ENCODE measurements at regions not wholly inside any gene's neighbourhood (a gene's known extent, or its start where the extent isn't known, plus 50 kb on each side); places are given as distances from the start of the nearest gene placed in this dataset.

GRCh38 chrX:119996600-119997524, 53.3 kb upstream of the NKAP start:
- Histone ChIP-seq H3K27me3 (no peaks in the 10 kb centered on the region), H3K4me3 (no peak overlapping the region), H3K36me3 (no peaks in the 10 kb centered on the region), H3K4me1 (peaks cover 13% of the 10 kb centered on the region), H3K9me3 (no peaks in the 10 kb centered on the region), H3K27ac (no peak overlapping the region)
- intact Hi-C loops (cut with DNase I), result no loop called here
- TF ChIP-seq CTCF (IDR thresholded peaks at IDR 0.05), result no peak
- TF ChIP-seq POLR2A (IDR thresholded peaks at IDR 0.05), result no peak
- no peak for TF ChIP-seq POLR2AphosphoS5 (IDR thresholded peaks at IDR 0.05; ENCODE audit: insufficient read depth in 1 of 2, low read depth in 1 of 2)
- DNase-seq (ENCODE audit: extremely low spot score in 2 of 2), result no peak

- intact Hi-C loops (cut with DNase I), result no loop called here
- H3K4me3 ChIP-seq, result no peak overlapping the region
Observed at GRCh38 chrX:119996069-119996468, 52.5 kb upstream of the NKAP start.

More at GRCh38 chrX:119996069-119996468, 52.5 kb upstream of the NKAP start:
- Histone ChIP-seq H3K36me3 (no peaks in the 10 kb centered on the region), H3K4me1 (peaks cover 20% of the 10 kb centered on the region), H3K27me3 (peaks cover 4% of the 10 kb centered on the region), H3K9me3 (no peaks in the 10 kb centered on the region), H3K27ac (no peak overlapping the region)
- TF ChIP-seq POLR2A (IDR thresholded peaks at IDR 0.05), result no peak
- TF ChIP-seq CTCF (IDR thresholded peaks at IDR 0.05), result no peak
- TF ChIP-seq POLR2AphosphoS5 (IDR thresholded peaks at IDR 0.05; ENCODE audit: insufficient read depth in 1 of 2, low read depth in 1 of 2), result no peak
- DNase-seq (ENCODE audit: extremely low spot score in 2 of 2), result no peak

All from vagina (tissue), 2 donors.